ENCODE measurements at regions not wholly inside any gene's neighbourhood (a gene's known extent, or its start where the extent isn't known, plus 50 kb on each side); places are given as distances from the start of the nearest gene placed in this dataset.

DNA sequence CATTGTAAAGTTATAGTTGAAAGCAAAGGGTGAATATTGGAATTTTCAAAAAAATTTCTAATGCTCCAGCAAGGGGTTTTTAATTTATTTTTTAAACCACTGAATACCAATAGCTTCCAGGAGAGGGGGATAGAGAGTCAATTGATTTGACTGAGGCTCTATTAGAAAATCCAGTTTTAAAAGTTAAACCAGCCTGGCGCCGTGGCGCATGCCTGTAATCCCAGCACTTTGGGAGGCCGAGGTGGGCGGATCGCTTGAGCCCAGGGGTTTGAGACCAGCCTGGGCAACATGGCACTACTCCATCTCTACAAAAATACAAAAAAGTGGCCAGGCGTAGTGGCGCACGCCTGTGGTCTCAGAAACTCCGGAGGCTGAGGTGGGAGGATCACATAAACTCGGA, 150.1 kb downstream of the SLC38A4 start:
- Histone ChIP-seq H3K36me3 (ENCODE audit: control insufficient read depth in 2 of 3, insufficient read depth in 3 of 3, low read length in 3 of 3) (no peaks in the 10 kb centered on the region), H3K4me3 (ENCODE audit: low read length in 3 of 3) (peak overlapping the region in 1 of 3 donors; percentile 5), H3K27ac (ENCODE audit: low read depth in 2 of 2, low read length in 2 of 2) (no peak overlapping the region), H3K9ac (ENCODE audit: low read length in 3 of 3) (no peak overlapping the region), H3K27me3 (ENCODE audit: control insufficient read depth, insufficient read depth, low read length) (no peaks in the 10 kb centered on the region), H3K9me3 (ENCODE audit: control insufficient read depth in 2 of 3, insufficient read depth in 1 of 3, low read length in 3 of 3) (no peaks in the 10 kb centered on the region), H3K4me1 (ENCODE audit: control insufficient read depth in 2 of 3, insufficient read depth in 2 of 3, low read depth in 1 of 3, low read length in 3 of 3) (no peaks in the 10 kb centered on the region)
- intact Hi-C loops (cut with DNase I) = no loop called here
- DNase-seq = peak; percentile 12 to 77 (median 64)
- TF ChIP-seq, protein P1, sequence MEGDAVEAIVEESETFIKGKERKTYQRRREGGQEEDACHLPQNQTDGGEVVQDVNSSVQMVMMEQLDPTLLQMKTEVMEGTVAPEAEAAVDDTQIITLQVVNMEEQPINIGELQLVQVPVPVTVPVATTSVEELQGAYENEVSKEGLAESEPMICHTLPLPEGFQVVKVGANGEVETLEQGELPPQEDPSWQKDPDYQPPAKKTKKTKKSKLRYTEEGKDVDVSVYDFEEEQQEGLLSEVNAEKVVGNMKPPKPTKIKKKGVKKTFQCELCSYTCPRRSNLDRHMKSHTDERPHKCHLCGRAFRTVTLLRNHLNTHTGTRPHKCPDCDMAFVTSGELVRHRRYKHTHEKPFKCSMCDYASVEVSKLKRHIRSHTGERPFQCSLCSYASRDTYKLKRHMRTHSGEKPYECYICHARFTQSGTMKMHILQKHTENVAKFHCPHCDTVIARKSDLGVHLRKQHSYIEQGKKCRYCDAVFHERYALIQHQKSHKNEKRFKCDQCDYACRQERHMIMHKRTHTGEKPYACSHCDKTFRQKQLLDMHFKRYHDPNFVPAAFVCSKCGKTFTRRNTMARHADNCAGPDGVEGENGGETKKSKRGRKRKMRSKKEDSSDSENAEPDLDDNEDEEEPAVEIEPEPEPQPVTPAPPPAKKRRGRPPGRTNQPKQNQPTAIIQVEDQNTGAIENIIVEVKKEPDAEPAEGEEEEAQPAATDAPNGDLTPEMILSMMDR (IDR thresholded peaks at IDR 0.05; ENCODE audit: borderline replicate concordance, extremely low read depth, insufficient read depth) = peak; percentile 51
- peak; percentile 3 for FAIRE-seq

DNA sequence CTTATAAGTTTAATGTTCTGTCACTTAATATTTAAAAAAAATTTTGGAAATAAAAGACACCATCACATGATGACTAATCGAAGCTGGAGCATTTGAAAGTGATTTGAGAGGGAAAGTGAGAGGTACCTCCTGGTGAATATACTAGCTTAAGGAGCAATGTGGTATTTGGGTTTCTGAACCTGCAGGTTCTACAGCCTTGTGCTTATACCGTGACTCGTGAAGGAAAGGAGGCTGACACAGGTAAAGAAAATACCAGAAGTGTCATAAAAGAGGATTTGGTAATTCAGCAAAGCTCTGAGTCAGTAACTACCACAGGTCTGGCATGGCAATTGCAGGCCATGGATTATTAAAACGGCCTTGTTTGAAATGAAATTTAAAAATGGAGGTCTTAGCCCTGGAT, 151.0 kb downstream of the SLC38A4 start:
- no peak for DNase-seq
- Histone ChIP-seq H3K27me3 (ENCODE audit: control insufficient read depth, insufficient read depth, low read length) (no peaks in the 10 kb centered on the region), H3K4me1 (ENCODE audit: control insufficient read depth in 2 of 3, insufficient read depth in 2 of 3, low read depth in 1 of 3, low read length in 3 of 3) (no peaks in the 10 kb centered on the region), H3K36me3 (ENCODE audit: control insufficient read depth in 2 of 3, insufficient read depth in 3 of 3, low read length in 3 of 3) (no peaks in the 10 kb centered on the region), H3K9ac (ENCODE audit: low read length in 3 of 3) (no peak overlapping the region), H3K27ac (ENCODE audit: low read depth in 2 of 2, low read length in 2 of 2) (no peak overlapping the region), H3K4me3 (ENCODE audit: low read length in 3 of 3) (no peak overlapping the region), H3K9me3 (ENCODE audit: control insufficient read depth in 2 of 3, insufficient read depth in 1 of 3, low read length in 3 of 3) (no peaks in the 10 kb centered on the region)
- TF ChIP-seq, protein P1 (IDR thresholded peaks at IDR 0.05; ENCODE audit: borderline replicate concordance, extremely low read depth, insufficient read depth) = no peak
- intact Hi-C loops (cut with DNase I) = no loop called here
- FAIRE-seq = no peak

DNA sequence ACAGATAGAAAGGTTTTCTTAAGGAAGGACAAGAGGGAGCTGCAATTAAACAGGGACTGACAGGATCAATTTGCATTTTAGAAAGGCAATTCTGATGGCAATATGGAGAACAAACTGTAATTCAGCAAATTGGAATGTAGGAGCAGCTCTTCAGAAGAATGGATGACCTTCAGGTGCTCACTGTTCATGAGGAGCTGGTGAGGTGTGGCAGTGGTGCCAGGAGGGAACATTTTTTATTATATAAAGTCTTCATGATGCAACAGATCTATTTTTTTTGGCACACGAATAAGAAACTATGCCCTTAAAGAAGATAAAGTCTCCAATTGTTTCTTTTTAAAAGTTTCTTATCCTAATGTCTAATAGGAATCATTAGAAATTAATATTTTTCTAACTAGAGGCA, 151.7 kb downstream of the SLC38A4 start:
- FAIRE-seq (no peak), DNase-seq (no peak)
- intact Hi-C loops (cut with DNase I) = no loop called here
- no peak overlapping the region for H3K27ac ChIP-seq (ENCODE audit: low read depth in 2 of 2, low read length in 2 of 2)
- H3K4me3 ChIP-seq (ENCODE audit: low read length in 3 of 3) = no peak overlapping the region
- H3K27me3 ChIP-seq (ENCODE audit: control insufficient read depth, insufficient read depth, low read length) = no peaks in the 10 kb centered on the region
- no peaks in the 10 kb centered on the region for H3K4me1 ChIP-seq (ENCODE audit: control insufficient read depth in 2 of 3, insufficient read depth in 2 of 3, low read depth in 1 of 3, low read length in 3 of 3)
- H3K9me3 ChIP-seq (ENCODE audit: control insufficient read depth in 2 of 3, insufficient read depth in 1 of 3, low read length in 3 of 3) = no peaks in the 10 kb centered on the region
- no peaks in the 10 kb centered on the region for H3K36me3 ChIP-seq (ENCODE audit: control insufficient read depth in 2 of 3, insufficient read depth in 3 of 3, low read length in 3 of 3)
- H3K9ac ChIP-seq (ENCODE audit: low read length in 3 of 3) = no peak overlapping the region
- TF ChIP-seq, protein P1 (IDR thresholded peaks at IDR 0.05; ENCODE audit: borderline replicate concordance, extremely low read depth, insufficient read depth) = no peak

DNA sequence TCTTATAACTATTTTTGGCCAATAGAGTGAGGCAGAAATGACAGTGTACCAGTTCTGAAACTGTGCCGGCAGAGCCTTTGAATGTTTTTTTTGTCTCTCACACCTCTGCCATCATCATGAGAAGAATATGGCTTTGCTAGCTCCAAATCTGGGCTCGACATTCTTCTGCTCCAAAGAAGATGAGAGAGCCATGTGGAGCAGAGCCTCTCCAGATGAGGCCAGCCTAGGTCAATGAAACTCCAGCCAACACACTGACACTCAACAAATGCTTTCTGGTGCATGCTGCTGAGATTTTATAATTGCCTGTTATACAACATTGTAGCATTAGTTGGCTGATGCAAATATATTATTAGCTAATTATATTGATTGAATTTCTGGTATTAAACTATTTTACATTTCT, 154.7 kb downstream of the SLC38A4 start:
- DNase-seq (no peak), FAIRE-seq (no peak)
- intact Hi-C loops (cut with DNase I) = no loop called here
- TF ChIP-seq, protein P1 (IDR thresholded peaks at IDR 0.05; ENCODE audit: borderline replicate concordance, extremely low read depth, insufficient read depth) = no peak
- Histone ChIP-seq H3K4me3 (ENCODE audit: low read length in 3 of 3) (no peak overlapping the region), H3K27me3 (ENCODE audit: control insufficient read depth, insufficient read depth, low read length) (no peaks in the 10 kb centered on the region), H3K9ac (ENCODE audit: low read length in 3 of 3) (no peak overlapping the region), H3K36me3 (ENCODE audit: control insufficient read depth in 2 of 3, insufficient read depth in 3 of 3, low read length in 3 of 3) (no peaks in the 10 kb centered on the region), H3K27ac (ENCODE audit: low read depth in 2 of 2, low read length in 2 of 2) (no peak overlapping the region), H3K9me3 (ENCODE audit: control insufficient read depth in 2 of 3, insufficient read depth in 1 of 3, low read length in 3 of 3) (no peaks in the 10 kb centered on the region), H3K4me1 (ENCODE audit: control insufficient read depth in 2 of 3, insufficient read depth in 2 of 3, low read depth in 1 of 3, low read length in 3 of 3) (no peaks in the 10 kb centered on the region)

Measured in kidney (tissue), 13 donors.